H1 (cell line): ENCODE measurements at regions not wholly inside any gene's neighbourhood (a gene's known extent, or its start where the extent isn't known, plus 50 kb on each side); places are given as distances from the start of the nearest gene placed in this dataset.

Source experiments
- EZH2 ChIP-seq: fragments of 200-600 bp; sonication (generic); IDR thresholded peaks from 2 replicates; pipeline ENCODE4 v1.7.1; 2012; ENCODE audit warnings: low read depth, mild to moderate bottlenecking, moderate library complexity, low read length, inconsistent platforms; ENCODE audit not compliant: severe bottlenecking
- SIN3A ChIP-seq, 2 experiments: IDR thresholded peaks in 1 of 2; conservative IDR thresholded peaks in 1 of 2; 2 replicates each; pipeline ENCODE4 v1.6.1; 2011 to 2012; ENCODE audit warnings: low read length in 2 of 2, improper control_type of control experiment in 1 of 2, low read depth in 1 of 2, mild to moderate bottlenecking in 1 of 2

DNA sequence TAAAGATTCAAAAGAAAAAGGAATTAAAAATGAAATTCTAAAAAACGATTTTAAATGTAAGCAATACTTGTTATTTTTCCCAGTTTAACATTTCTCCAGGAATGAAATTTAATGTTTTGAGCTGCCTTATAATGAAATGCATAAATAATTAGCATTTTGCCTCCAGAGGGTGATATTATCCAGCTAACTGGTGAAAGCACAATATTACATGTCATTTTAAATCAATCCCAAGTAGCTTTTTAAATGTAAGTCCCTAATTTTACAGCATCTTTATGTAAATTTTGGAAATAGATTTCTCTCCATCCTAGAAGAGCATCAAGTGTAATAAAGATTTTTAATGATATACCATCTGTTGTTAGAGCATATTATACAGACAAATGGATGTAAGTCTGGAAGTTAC is 139.1 kb upstream of the P2RY1 start:
- no peak for TF ChIP-seq SIN3A (conservative IDR thresholded peaks at IDR 0.05 in 1 of 2, IDR thresholded peaks at IDR 0.05 in 1 of 2; ENCODE audit: low read depth in 1 of 2, low read length in 2 of 2)
- no peak for TF ChIP-seq EZH2
